ENCODE measurements at regions not wholly inside any gene's neighbourhood (a gene's known extent, or its start where the extent isn't known, plus 50 kb on each side); places are given as distances from the start of the nearest gene placed in this dataset.
"Not testable (repeated sequence)": the region's sequence is repeated elsewhere in the genome, so short reads cannot be mapped to it uniquely, and the experiment has no call there.

- no peak for DNase-seq
Observed at GRCh38 chr1:94362466-94363058, 55.6 kb upstream of the ABCD3 start.

DNA sequence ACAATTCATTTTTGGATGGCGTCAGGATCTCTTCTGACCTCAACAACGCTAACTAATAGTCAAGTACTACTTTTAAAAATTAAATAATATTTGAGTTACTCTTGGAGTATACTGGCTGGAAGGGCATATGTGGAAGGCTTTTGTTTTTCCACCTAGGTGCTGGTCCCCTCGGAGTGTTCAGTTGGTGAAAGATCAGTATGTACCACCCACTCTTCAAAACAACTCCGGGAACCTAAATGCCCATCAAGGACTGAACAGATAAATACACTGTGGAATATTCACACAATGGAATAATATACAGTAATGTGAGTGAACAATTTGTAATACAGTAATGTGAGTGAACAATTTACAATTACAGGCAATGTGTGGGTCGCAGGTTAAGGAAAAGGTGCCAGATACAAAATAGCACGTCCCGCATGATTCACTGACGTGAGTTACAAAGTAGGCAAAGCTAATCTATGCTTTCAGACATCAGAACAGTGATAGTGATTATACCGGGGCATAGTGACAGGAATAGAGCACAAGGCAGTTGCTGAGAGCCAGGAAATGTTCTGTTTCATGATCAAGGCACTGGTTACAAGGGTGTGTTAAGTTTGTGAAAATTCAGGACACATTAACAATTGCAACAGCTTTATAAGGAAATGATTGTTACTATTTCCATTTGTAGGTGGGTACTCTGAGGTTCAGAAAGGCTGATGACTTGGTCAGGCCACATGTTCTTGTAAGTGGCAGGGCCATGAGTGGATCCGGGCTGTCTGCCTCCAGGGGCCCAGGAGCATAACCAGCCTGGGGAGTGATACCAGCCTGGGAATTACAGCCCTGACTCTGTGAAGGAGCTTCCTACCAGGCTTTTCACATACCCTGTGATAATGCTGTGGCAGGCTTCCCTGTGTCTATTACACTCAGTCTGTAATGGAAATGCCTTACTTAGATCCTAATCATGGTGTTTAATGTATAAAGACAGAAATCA lies 59.3 kb upstream of the ABCD3 start:
- DNase-seq: no peak

- no peak for DNase-seq
Observed at GRCh38 chr1:94357661-94358060, 60.5 kb upstream of the ABCD3 start.

GRCh38 chr1:94355485-94355980 lies 62.7 kb upstream of the ABCD3 start:
- DNase-seq: no peak

GRCh38 chr1:94351481-94351880 lies 66.7 kb upstream of the ABCD3 start:
- no peak for DNase-seq

DNA sequence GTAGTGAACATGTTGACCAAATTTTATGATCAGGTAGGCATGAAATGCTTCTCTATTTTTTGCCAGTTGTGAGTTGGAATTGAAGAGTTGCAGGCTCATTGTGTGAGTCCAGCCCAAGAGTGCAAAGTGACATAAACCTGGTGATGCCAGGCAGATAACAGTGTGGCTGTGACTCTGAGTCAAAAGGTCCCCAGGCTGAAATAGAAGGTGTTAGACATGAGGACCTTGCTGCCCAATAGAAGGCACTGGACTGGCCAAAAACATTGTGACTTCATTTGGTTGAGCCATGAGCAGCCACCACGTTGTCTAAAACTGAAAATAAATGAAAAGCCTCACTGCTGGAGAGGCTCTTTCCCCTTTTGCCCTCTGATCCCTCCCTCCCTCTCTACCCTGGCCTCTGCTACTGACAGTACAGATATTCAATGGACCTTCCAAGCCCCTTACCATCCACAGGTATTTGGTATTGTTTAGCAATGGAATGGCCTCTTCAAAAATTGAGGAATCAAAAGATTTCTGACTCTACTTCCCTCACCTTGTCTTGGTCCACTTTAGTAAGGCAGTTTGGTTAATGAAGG lies 67.8 kb upstream of the ABCD3 start:
- no peak for DNase-seq

GRCh38 chr1:94349853-94350252 lies 68.3 kb upstream of the ABCD3 start:
- DNase-seq: no peak

DNA sequence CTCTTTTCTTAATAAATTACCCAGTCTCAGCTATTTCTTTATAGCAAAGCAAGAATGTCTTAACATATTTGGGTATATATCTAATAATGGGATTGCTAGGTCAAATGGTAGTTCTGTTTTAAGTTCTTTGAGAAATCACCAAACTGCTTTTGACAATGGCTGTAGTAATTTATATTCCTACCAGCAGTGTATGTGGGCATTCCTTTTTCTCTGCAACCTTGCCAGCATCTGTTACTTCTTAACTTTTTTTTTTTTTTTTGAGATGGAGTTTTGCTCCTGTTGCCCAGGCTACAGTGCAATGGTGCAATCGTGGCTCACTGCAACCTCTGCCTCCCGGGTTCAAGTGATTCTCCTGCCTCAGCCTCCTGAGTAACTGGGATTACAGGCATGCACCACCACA lies 69.8 kb upstream of the ABCD3 start:
- not testable (repeated sequence) for DNase-seq

DNA sequence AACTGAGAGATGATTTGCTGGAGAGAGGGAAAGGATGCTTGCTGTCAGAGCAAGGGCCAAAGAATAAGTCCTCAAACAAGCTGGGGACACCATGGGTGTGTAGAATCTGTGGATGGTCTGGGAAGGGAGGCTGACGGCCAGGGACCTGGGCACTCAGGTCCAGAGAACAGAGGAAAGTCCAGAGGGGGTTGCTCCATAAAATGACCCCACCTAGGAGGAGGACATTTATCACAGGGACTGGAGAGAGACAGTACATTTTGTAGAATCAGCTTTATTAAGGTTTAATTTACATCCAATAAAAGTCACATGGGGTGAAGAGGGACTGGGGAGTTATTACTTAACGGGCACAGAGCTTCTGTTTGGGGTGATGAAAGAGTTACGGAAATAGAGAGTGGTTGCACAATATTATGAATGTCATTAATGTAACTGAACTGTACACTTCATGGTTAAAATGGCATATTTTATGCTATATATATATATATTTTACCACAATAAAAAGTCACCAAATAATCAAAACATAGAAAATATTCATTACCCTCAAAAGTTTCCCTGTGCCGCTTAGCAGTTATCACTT lies 73.0 kb upstream of the ABCD3 start:
- no peak for DNase-seq

DNA sequence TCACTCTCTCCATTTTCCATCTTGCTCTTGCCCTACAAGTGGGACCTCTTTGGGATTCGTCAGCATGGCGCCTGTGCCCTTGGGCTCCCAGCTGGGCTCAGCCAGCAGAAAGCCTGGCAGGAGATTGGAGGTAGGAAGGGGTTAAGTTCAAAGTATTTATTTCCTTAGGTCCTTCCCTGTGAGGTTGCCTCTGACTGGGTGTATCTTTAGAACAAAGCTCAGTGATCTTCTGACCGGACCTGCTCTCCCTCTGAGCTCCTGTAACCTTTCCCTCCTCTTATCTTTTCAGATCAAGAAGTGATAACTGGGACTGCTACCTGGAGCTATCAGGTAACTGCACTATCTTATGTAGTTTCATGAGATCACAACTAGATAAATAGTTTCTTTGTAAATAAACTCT lies 75.8 kb upstream of the ABCD3 start:
- no peak for DNase-seq

DNA sequence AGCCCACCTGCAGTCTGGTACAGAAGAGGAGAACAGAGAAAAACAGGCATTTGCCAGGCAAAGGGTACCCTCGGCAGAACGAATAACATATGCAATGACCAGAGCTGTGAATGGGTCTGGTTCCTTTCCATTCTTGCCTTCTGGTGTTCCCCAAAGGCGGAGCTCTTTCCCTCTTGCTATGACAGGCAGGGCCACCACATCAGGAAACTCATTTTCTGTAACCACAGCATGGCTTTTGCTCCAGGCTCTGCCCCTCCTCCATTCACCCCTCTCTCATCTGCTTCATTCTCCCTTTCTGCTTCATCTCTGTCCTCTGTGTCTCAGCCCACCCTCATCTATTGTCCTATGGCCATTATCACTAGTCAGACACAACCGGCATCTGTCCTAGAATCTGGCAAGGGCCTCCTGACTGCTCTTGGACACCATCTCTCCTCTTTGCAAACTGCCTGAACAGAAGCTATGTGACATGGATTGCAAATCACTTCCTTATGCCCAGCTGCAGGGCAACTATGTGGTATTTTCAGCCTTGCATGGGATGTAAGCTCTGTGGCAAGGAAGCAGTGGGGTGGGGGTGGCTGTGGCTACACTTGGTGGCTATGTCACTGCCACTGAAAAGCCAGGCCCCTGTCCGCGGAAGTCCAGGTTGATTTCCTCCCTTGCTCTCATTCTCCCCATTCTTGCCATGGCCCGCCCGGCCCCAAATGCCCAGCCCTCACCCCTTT lies 78.8 kb upstream of the ABCD3 start:
- DNase-seq: no peak

DNA sequence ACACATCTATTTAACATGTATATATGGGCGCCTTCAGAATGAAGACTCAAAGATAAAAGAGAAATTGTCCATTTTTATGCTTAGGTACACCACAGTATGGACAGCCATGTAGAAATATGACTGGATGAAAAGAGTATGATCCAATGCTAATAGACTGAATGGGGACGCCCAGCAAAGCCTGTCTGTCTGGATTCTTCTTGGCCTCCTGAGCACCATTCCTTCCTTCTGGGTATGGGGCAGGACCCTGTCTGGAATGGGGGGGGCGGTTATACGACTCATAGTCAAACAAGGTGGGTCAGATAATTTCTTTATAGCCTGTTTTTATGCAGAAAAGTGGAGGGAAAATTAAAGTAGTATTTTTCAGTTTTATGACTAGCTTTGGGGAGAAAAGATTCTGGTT lies 81.2 kb upstream of the ABCD3 start:
- DNase-seq: no peak

DNA sequence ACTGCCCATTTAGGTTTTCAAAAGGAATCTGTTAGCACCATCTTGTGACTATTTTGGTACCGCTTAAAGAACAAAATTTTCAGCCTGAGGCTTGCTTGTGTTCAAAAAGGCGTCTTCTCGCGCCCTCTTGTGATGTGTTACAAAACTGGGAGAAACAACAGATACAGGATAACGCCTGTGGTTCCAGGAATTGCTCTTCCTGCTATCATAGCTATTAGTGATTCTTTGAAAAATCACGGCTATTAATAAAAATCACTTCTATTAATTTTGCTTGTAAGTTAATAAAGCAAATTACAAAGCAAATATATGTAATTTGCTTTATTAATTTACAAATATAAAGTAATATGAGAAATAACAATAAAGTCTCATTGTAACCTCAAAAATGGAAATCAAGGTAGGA lies 82.2 kb upstream of the ABCD3 start:
- peak; percentile 14 for DNase-seq

DNA sequence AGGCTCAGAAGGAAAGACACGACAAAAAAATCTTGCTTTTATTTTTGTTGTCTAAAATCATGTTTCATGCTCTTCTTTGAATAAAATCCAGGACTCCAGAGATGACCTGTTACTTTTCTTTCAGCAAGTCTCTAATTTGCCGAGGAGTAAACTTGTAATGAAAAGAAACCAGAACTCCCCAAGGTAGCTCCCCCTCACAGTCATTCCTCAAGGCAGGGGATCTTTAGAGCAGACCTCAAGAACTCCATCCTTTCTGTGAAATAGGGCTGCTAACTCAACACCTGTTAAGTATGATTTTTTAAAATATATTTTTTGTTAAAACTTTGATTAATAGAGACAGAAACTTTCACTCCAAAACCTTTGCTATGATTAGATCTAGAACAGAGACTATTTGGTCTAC lies 82.7 kb upstream of the ABCD3 start:
- DNase-seq: no peak

GRCh38 chr1:94334764-94335163 lies 83.4 kb upstream of the ABCD3 start:
- DNase-seq: no peak

DNA sequence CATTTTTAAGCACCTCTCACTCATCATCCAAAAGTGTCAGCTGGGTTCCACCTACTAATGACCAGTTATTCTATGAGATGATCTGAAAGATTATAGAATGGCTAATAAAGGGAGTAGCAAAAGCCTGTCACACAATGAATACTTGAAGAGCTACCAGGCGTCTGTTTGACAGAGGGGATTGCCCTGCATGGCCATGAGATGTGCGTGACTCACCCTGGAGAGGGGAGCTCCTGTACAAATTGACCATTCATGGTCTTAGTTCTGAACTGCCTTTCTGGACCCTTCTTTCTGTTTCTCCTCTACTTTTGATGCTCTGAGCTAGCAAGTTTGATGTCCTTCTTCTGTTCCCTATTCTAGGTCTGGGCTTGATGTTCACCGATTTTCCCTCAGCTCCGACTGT lies 85.2 kb upstream of the ABCD3 start:
- DNase-seq: no peak

DNA sequence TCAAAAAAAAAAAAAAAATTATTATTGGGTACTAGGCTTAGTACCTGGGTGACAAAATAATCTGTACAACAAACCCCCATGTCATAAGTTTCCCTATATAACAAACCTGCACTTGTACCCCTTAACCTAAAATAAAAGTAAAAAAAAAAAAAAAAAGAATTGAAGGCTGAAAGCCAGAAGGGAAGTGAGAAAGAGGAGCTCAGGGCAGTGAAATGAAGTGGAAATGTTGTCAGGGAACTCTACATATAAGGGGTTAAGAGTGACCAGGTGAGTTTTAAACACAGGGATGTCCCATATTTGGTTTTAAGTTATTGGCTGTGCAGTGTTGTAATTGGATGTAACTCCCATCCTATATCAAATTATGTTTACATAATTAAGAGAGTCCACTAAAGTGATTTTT lies 85.7 kb upstream of the ABCD3 start:
- no peak for DNase-seq

GRCh38 chr1:94329986-94330385 lies 88.2 kb upstream of the ABCD3 start:
- DNase-seq: no peak

- no peak for DNase-seq
Observed at GRCh38 chr1:94329276-94329675, 88.9 kb upstream of the ABCD3 start.

GRCh38 chr1:94327001-94327690 lies 89.8 kb upstream of the ARHGAP29 start:
- no peak for DNase-seq

- no peak for DNase-seq
Observed at GRCh38 chr1:94326329-94326728, 88.9 kb upstream of the ARHGAP29 start.
